AG09309 (cell line): ENCODE measurements at regions not wholly inside any gene's neighbourhood (a gene's known extent, or its start where the extent isn't known, plus 50 kb on each side); places are given as distances from the start of the nearest gene placed in this dataset.

Source experiments
- DNase-seq: peaks from one replicate; pipeline ENCODE4 v3.0.0-alpha.2; 2010; ENCODE audit warnings: low read depth
- H3K4me3 ChIP-seq: 2 replicates; pipeline ENCODE4 v1.5.1; 2011; ENCODE audit warnings: mild to moderate bottlenecking, low read depth, low read length, moderate library complexity; ENCODE audit not compliant: control insufficient read depth
- TF ChIP-seq, protein P1 (sequence below): IDR thresholded peaks from 2 replicates; pipeline ENCODE4 v1.5.1; 2011; ENCODE audit warnings: mild to moderate bottlenecking, low read depth, low read length, inconsistent platforms; ENCODE audit not compliant: insufficient read depth, control insufficient read depth; ENCODE audit errors: missing control alignments

DNA sequence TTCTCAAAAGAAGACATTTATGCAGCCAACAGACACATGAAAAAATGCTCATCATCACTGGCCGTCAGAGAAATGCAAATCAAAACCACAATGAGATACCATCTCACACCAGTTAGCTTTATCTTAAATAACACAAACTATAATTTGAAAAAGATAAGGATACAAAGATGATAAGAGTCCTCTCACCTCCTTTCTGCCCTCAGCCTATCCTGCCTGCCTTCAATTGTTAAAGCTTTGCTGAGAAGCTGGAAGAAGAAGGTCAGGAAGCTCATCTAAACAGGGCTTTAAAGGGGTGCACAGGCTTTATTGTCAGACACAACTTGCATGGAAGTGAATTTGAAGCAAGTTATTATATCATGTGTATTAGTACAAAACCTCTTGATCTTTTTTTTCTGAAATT, 676.3 kb upstream of the GOT2 start:
- no peak overlapping the region for H3K4me3 ChIP-seq
- DNase-seq = no peak
- TF ChIP-seq, protein P1, sequence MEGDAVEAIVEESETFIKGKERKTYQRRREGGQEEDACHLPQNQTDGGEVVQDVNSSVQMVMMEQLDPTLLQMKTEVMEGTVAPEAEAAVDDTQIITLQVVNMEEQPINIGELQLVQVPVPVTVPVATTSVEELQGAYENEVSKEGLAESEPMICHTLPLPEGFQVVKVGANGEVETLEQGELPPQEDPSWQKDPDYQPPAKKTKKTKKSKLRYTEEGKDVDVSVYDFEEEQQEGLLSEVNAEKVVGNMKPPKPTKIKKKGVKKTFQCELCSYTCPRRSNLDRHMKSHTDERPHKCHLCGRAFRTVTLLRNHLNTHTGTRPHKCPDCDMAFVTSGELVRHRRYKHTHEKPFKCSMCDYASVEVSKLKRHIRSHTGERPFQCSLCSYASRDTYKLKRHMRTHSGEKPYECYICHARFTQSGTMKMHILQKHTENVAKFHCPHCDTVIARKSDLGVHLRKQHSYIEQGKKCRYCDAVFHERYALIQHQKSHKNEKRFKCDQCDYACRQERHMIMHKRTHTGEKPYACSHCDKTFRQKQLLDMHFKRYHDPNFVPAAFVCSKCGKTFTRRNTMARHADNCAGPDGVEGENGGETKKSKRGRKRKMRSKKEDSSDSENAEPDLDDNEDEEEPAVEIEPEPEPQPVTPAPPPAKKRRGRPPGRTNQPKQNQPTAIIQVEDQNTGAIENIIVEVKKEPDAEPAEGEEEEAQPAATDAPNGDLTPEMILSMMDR = no peak

DNA sequence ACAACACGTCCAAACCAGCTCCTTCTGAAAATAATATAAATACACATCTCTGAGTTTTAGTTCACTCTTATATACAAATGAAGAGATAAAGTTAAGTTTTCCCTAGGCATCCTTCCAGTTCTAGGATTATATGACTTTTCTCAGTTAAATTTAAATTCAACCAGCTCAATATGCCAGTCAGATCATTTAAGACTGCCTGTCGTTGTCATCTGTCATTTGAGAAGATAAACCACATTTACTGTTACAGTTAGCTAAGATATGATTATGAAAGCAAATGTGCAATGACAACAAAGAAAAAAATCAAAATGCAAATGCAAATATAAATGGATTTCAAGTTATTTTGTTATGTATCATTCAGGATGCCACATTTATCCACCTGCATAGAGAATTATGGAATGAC, 671.7 kb upstream of the GOT2 start:
- no peak for DNase-seq
- H3K4me3 ChIP-seq = no peak overlapping the region
- TF ChIP-seq, protein P1 = no peak

DNA sequence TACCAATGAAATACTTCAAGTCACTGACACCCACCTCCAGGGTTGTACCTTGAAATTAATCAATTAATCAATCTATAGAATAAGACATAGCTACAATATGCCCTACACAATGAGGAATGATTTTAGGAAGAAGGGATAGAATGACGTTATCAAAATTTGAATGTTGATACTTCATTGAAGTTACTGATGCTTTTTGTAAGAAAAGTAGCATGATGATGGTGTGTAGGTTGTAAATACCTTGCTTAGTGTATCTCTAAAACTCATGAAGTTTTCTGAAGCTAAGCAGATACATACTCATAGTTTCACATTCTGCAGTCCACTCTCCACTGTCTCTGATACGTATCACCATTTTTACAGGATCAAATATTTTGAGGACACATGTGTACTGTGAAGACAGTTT, 670.4 kb upstream of the GOT2 start:
- no peak overlapping the region for H3K4me3 ChIP-seq
- DNase-seq = no peak
- TF ChIP-seq, protein P1 = no peak

DNA sequence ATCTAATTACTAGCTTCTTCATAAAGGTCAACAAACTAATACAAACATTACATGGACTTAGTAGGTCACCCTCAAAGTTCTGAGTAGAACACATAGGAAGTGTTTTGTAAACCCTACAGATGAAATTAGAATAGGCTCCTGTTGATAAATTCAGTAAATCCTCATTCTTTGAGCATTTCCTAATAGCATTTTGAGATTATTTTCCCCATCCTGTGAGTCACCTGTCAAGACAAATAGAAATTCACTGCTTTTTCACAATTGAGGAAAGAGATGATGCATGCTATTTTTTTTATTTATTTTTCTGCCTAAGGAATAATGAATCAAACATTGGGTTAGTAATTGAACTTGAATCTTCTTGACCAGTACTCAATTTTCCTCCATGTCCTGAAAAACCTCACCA, 666.7 kb upstream of the GOT2 start:
- no peak overlapping the region for H3K4me3 ChIP-seq
- no peak for DNase-seq
- TF ChIP-seq, protein P1 = no peak

DNA sequence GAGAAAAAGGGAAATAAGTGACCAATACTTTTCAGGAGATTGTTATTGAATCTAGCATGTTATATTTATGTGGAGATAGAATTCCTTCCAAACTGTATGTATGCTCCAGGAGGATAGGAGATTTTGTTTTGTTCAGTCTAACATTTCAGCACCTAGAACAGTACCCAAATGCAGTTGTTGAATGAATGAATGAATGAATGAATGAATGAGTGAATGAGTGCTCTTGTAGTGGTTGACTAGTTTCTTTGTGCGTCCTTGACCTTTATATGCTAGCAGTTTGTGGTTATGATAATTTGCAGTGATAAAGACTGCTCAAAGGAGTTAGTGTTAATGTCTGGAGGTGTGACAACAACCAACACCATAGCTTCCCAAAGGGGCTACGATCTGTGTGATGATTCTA, 663.5 kb upstream of the GOT2 start:
- TF ChIP-seq, protein P1 = no peak
- DNase-seq = no peak
- H3K4me3 ChIP-seq = no peak overlapping the region

DNA sequence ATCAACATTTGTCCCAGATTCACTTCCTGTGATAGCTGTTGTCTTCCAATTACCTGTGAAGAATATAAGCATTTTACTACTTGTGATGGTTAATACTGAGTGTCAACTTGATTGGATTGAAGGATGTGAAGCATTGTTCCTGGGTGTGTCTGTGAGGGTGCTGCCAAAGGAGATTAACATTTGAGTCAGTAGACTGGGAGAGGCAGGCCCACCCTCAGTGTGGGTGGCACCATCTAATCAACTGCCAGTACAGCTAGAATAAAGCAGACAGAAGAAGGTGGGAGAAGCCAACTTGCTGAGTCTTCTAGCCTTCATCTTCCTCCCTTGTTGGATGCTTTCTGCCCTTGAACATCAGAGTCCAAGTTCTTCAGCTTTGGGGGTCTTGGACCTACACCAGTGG, 660.4 kb upstream of the GOT2 start:
- H3K4me3 ChIP-seq = no peak overlapping the region
- DNase-seq = no peak
- TF ChIP-seq, protein P1 = no peak

DNA sequence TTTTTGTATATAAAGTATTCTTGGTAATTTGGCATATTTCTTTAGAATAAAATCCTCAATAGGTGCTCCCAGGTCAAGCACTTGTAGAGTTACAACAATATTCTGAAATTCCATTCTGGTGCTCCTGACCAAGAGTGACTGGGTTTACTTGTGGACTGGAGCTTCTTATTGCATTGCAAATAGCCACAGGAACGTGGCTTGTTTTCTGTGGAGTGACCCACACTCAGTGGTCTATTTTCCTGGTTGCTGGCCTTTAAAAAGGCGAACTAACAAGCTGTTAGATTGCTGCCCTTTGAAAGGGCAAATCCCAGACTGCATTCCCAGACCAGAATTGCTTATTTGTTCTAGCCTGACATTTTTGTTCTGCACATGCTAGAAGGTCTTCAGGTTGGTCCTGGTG, 658.8 kb upstream of the GOT2 start:
- no peak overlapping the region for H3K4me3 ChIP-seq
- no peak for DNase-seq
- TF ChIP-seq, protein P1 = no peak
